Neuronal stem cell (in vitro differentiated cells): ENCODE measurements at regions not wholly inside any gene's neighbourhood (a gene's known extent, or its start where the extent isn't known, plus 50 kb on each side); places are given as distances from the start of the nearest gene placed in this dataset.

Experiments
- DNase-seq: peaks from one replicate; pipeline ENCODE4 v3.0.0-alpha.2; 2013; ENCODE audit warnings: low spot score
- H2AFZ ChIP-seq: one replicate; pipeline ENCODE4 v1.6.1; 2013; ENCODE audit warnings: mild to moderate bottlenecking, low read length, inconsistent platforms
- H2AK5ac ChIP-seq: 2 replicates; pipeline ENCODE4 v1.6.1; 2013; ENCODE audit warnings: low read depth, mild to moderate bottlenecking, inconsistent platforms, low read length, moderate library complexity, mixed read lengths
- H2BK120ac ChIP-seq: 2 replicates; pipeline ENCODE4 v1.6.1; 2013; ENCODE audit warnings: low read depth, mild to moderate bottlenecking, inconsistent platforms, low read length, moderate library complexity, mixed read lengths
- H2BK12ac ChIP-seq: one replicate; pipeline ENCODE4 v1.6.1; 2013; ENCODE audit warnings: low read length, inconsistent platforms
- H2BK15ac ChIP-seq: 2 replicates; pipeline ENCODE4 v1.6.1; 2013; ENCODE audit warnings: mild to moderate bottlenecking, low read length, inconsistent platforms, mixed read lengths
- H2BK5ac ChIP-seq: one replicate; pipeline ENCODE4 v1.6.1; 2013; ENCODE audit warnings: inconsistent platforms, mild to moderate bottlenecking, low read length, moderate library complexity
- H3K14ac ChIP-seq: one replicate; pipeline ENCODE4 v1.6.1; 2013; ENCODE audit warnings: low read length, inconsistent platforms
- H3K18ac ChIP-seq: 2 replicates; pipeline ENCODE4 v1.6.1; 2013; ENCODE audit warnings: low read length, inconsistent platforms
- H3K23ac ChIP-seq: 2 replicates; pipeline ENCODE4 v1.6.1; 2013; ENCODE audit warnings: low read depth, mild to moderate bottlenecking, mixed read lengths, low read length, inconsistent platforms; ENCODE audit not compliant: poor library complexity
- H3K27ac ChIP-seq: replicated peaks from 3 replicates; pipeline ENCODE4 v1.5.1; 2013; ENCODE audit warnings: low read length, inconsistent platforms
- H3K27me3 ChIP-seq, 3 experiments: 2 replicates each; pipeline ENCODE4 v1.6.1; 2013; ENCODE audit warnings: low read length in 3 of 3, mild to moderate bottlenecking in 2 of 3, inconsistent platforms in 1 of 3, low read depth in 1 of 3, mixed read lengths in 1 of 3, moderate library complexity in 1 of 3; ENCODE audit not compliant: control insufficient read depth in 3 of 3, insufficient read depth in 3 of 3
- H3K36me3 ChIP-seq, 2 donors: replicated peaks in 1 of 2; 2 replicates each; pipeline ENCODE4 v1.6.1; 2013; ENCODE audit warnings: low read length in 2 of 2; ENCODE audit not compliant: control insufficient read depth in 2 of 2, insufficient read depth in 2 of 2
- H3K4ac ChIP-seq: 2 replicates; pipeline ENCODE4 v1.6.1; 2013; ENCODE audit warnings: inconsistent platforms, mild to moderate bottlenecking, low read length, moderate library complexity
- H3K4me1 ChIP-seq, 2 donors: 1 replicate in 1 of 2; 2 replicates in 1 of 2; pipeline ENCODE4 v1.6.1; 2013; ENCODE audit warnings: low read length in 2 of 2, low read depth in 1 of 2; ENCODE audit not compliant: control insufficient read depth in 2 of 2, insufficient read depth in 1 of 2
- H3K4me2 ChIP-seq: one replicate; pipeline ENCODE4 v1.6.1; 2013; ENCODE audit warnings: mild to moderate bottlenecking, low read length, inconsistent platforms; ENCODE audit not compliant: insufficient read depth, poor library complexity, severe bottlenecking
- H3K4me3 ChIP-seq, 2 donors: 2 replicates each; pipeline ENCODE4 v1.5.1; 2013; ENCODE audit warnings: low read length in 2 of 2, mild to moderate bottlenecking in 2 of 2, inconsistent platforms in 1 of 2, moderate library complexity in 1 of 2
- H3K79me1 ChIP-seq: one replicate; pipeline ENCODE4 v1.6.1; 2013; ENCODE audit warnings: low read depth, mild to moderate bottlenecking, inconsistent platforms, low read length, moderate library complexity
- H3K9ac ChIP-seq: one replicate; pipeline ENCODE4 v1.6.1; 2013; ENCODE audit warnings: mild to moderate bottlenecking, low read depth, low read length, inconsistent platforms; ENCODE audit not compliant: poor library complexity
- H3K9me3 ChIP-seq, 2 donors: replicated peaks in 1 of 2; 2 replicates each; pipeline versions ENCODE3 to v1.6.1; 2013; ENCODE audit warnings: low read length in 2 of 2, mild to moderate bottlenecking in 2 of 2, inconsistent platforms in 1 of 2, low read depth in 1 of 2, mixed read lengths in 1 of 2, moderate library complexity in 1 of 2; ENCODE audit not compliant: control insufficient read depth in 2 of 2, insufficient read depth in 1 of 2
- H4K8ac ChIP-seq: one replicate; pipeline ENCODE4 v1.6.1; 2013; ENCODE audit warnings: low read depth, mild to moderate bottlenecking, inconsistent platforms, low read length, moderate library complexity
- H4K91ac ChIP-seq: one replicate; pipeline ENCODE4 v1.6.1; 2013; ENCODE audit warnings: low read length, low read depth, mild to moderate bottlenecking, inconsistent platforms; ENCODE audit not compliant: poor library complexity
- WGBS, 2 donors: extraction: QIAGEN DNeasy Blood & Tissue Kit; methylation state at CpG; one replicate each; pipeline ENCODE4 v1.1.7; 2013; ENCODE audit warnings: missing lambda C conversion rate in 2 of 2, mixed read lengths in 1 of 2; ENCODE audit not compliant: insufficient read length in 2 of 2, insufficient replicate concordance in 1 of 2; ENCODE audit errors: extremely low coverage in 2 of 2; 5-methylcytosine and 5-hydroxymethylcytosine counted together

GRCh38 chr9:107169796-107170195 is 113.3 kb upstream of the RAD23B start:
- Histone ChIP-seq H3K23ac (no peak overlapping the region), H3K4me3 (no peak overlapping the region), H2BK15ac (no peak overlapping the region), H3K27me3 (no peaks in the 10 kb centered on the region), H3K79me1 (no peaks in the 10 kb centered on the region), H3K4me1 (no peaks in the 10 kb centered on the region), H3K9ac (no peak overlapping the region), H3K4me2 (no peak overlapping the region), H2BK5ac (no peak overlapping the region), H4K8ac (no peak overlapping the region), H2BK12ac (no peak overlapping the region), H2AFZ (no peak overlapping the region), H3K36me3 (no peaks in the 10 kb centered on the region), H4K91ac (no peak overlapping the region), H3K4ac (no peak overlapping the region), H3K9me3 (no peaks in the 10 kb centered on the region), H3K27ac (no peak overlapping the region), H3K14ac (no peak overlapping the region), H2AK5ac (no peak overlapping the region), H2BK120ac (no peak overlapping the region), H3K18ac (no peak overlapping the region)
- no peak for DNase-seq
- no CpG with 5 or more reads among the region's 5 CpGs for WGBS, 2 donors

- Histone ChIP-seq H2BK120ac (no peak overlapping the region), H3K4ac (no peak overlapping the region), H3K36me3 (no peaks in the 10 kb centered on the region), H3K79me1 (no peaks in the 10 kb centered on the region), H3K27ac (no peak overlapping the region), H2BK15ac (no peak overlapping the region), H4K8ac (no peak overlapping the region), H3K23ac (no peak overlapping the region), H3K4me1 (peaks cover 1 to 3% of the 10 kb centered on the region in 2 donors), H3K14ac (no peak overlapping the region), H2AK5ac (no peak overlapping the region), H3K18ac (no peak overlapping the region), H2BK12ac (no peak overlapping the region), H3K4me3 (no peak overlapping the region), H2BK5ac (no peak overlapping the region), H2AFZ (no peak overlapping the region), H3K4me2 (no peak overlapping the region), H3K9ac (no peak overlapping the region), H3K9me3 (no peaks in the 10 kb centered on the region), H3K27me3 (no peaks in the 10 kb centered on the region), H4K91ac (no peak overlapping the region)
- WGBS, 2 donors = no CpG with 5 or more reads among the region's 5 CpGs
- no peak for DNase-seq
Measured at GRCh38 chr9:107170801-107171200, 112.3 kb upstream of the RAD23B start.

GRCh38 chr9:107172160-107172978 is 110.7 kb upstream of the RAD23B start:
- Histone ChIP-seq H3K27ac (no peak overlapping the region), H3K4me1 (peaks cover 12 to 16% of the 10 kb centered on the region in 2 donors), H2BK5ac (no peak overlapping the region), H3K9ac (no peak overlapping the region), H2BK12ac (no peak overlapping the region), H3K9me3 (no peaks in the 10 kb centered on the region), H3K23ac (no peak overlapping the region), H4K8ac (no peak overlapping the region), H3K4me2 (no peak overlapping the region), H2AK5ac (no peak overlapping the region), H3K27me3 (no peaks in the 10 kb centered on the region), H3K14ac (no peak overlapping the region), H3K4ac (no peak overlapping the region), H3K4me3 (no peak overlapping the region), H3K36me3 (no peaks in the 10 kb centered on the region), H3K18ac (no peak overlapping the region), H2BK120ac (no peak overlapping the region), H3K79me1 (no peaks in the 10 kb centered on the region), H2AFZ (no peak overlapping the region), H4K91ac (no peak overlapping the region), H2BK15ac (no peak overlapping the region)
- DNase-seq = peak; percentile 79
- no CpG with 5 or more reads among the region's 4 CpGs for WGBS, 2 donors

- Histone ChIP-seq H3K4me2 (no peak overlapping the region), H2BK12ac (no peak overlapping the region), H3K36me3 (no peaks in the 10 kb centered on the region), H2BK15ac (no peak overlapping the region), H3K27me3 (no peaks in the 10 kb centered on the region), H2BK120ac (no peak overlapping the region), H3K4me3 (no peak overlapping the region), H3K18ac (no peak overlapping the region), H3K4ac (no peak overlapping the region), H2AK5ac (no peak overlapping the region), H3K9me3 (no peaks in the 10 kb centered on the region), H4K8ac (no peak overlapping the region), H3K23ac (no peak overlapping the region), H3K14ac (no peak overlapping the region), H3K4me1 (peaks cover 12 to 16% of the 10 kb centered on the region in 2 donors), H2AFZ (no peak overlapping the region), H4K91ac (no peak overlapping the region), H3K9ac (no peak overlapping the region), H2BK5ac (no peak overlapping the region), H3K79me1 (no peaks in the 10 kb centered on the region), H3K27ac (no peak overlapping the region)
- WGBS, 2 donors = no CpG with 5 or more reads among the region's 6 CpGs
- DNase-seq = no peak
Measured at GRCh38 chr9:107172979-107173347, 110.1 kb upstream of the RAD23B start.
